Activated naive CD8-positive, alpha-beta T cell treated with anti-CD3 and anti-CD28 coated beads, Interleukin-2, amount 10 ng/mL, durations not matched to agents 7 days and 5 days (primary cell): ENCODE measurements at regions not wholly inside any gene's neighbourhood (a gene's known extent, or its start where the extent isn't known, plus 50 kb on each side); places are given as distances from the start of the nearest gene placed in this dataset.

Source experiments
- ATAC-seq: fragments of 150-1000 bp; cut with Tn5 transposase; one replicate; pipeline ENCODE4 v1.10.0; 2021; ENCODE audit warnings: low read depth, moderate library complexity
- POLR2A ChIA-PET: fragments of 350-600 bp; sonication (Branson Sonifier 250); formaldehyde crosslinking; loops from one replicate; lab custom pipeline; 2021; ENCODE audit warnings: antibody characterized with exemption; lab: Charles Lee
- DNase-seq: peaks from one replicate; pipeline ENCODE4 v3.0.0; 2021
- H3K27ac Mint-ChIP-seq: one replicate; pipeline ENCODE4 v1.8.0; 2022; ENCODE audit warnings: mild to moderate bottlenecking, mixed read lengths
- H3K27me3 Mint-ChIP-seq: one replicate; pipeline ENCODE4 v1.8.0; 2022; ENCODE audit warnings: mild to moderate bottlenecking, moderate library complexity, mixed read lengths
- H3K36me3 Mint-ChIP-seq: one replicate; pipeline ENCODE4 v1.8.0; 2021; ENCODE audit warnings: mild to moderate bottlenecking, mixed read lengths
- H3K4me1 Mint-ChIP-seq: one replicate; pipeline ENCODE4 v1.8.0; 2021; ENCODE audit warnings: mixed read lengths
- H3K4me3 Mint-ChIP-seq: one replicate; pipeline ENCODE4 v1.8.0; 2022; ENCODE audit warnings: mild to moderate bottlenecking, moderate library complexity, mixed read lengths
- H3K9me3 Mint-ChIP-seq: one replicate; pipeline ENCODE4 v1.8.0; 2021; ENCODE audit warnings: mixed read lengths

GRCh38 chr2:7795778-7796563, 878.8 kb downstream of the RNF144A start:
- H3K4me3 Mint-ChIP-seq = peak overlapping the region; percentile 60
- peaks cover 8% of the 10 kb centered on the region for H3K4me1 Mint-ChIP-seq
- H3K27ac Mint-ChIP-seq = peak overlapping the region; percentile 43
- no peak for ATAC-seq
- peaks cover 18% of the 10 kb centered on the region for H3K36me3 Mint-ChIP-seq
- POLR2A ChIA-PET = no interaction called here
- no peak for DNase-seq
- no peaks in the 10 kb centered on the region for H3K27me3 Mint-ChIP-seq
- H3K9me3 Mint-ChIP-seq = peaks cover 16% of the 10 kb centered on the region

GRCh38 chr2:7800031-7800430, 881.8 kb upstream of the ID2 start:
- H3K4me1 Mint-ChIP-seq = peaks cover 6% of the 10 kb centered on the region
- ATAC-seq = no peak

GRCh38 chr2:7801212-7801611, 880.6 kb upstream of the ID2 start:
- H3K4me3 Mint-ChIP-seq = no peak overlapping the region
- H3K27ac Mint-ChIP-seq = no peak overlapping the region
- ATAC-seq (no peak), DNase-seq (no peak)
- H3K9me3 Mint-ChIP-seq = peaks cover 19% of the 10 kb centered on the region
- H3K4me1 Mint-ChIP-seq = no peaks in the 10 kb centered on the region
- POLR2A ChIA-PET = no interaction called here
- H3K36me3 Mint-ChIP-seq = peaks cover 24% of the 10 kb centered on the region
- no peaks in the 10 kb centered on the region for H3K27me3 Mint-ChIP-seq

More at GRCh38 chr2:7800031-7800430, 881.8 kb upstream of the ID2 start:
- peaks cover 22% of the 10 kb centered on the region for H3K9me3 Mint-ChIP-seq
- no peak for DNase-seq
- H3K36me3 Mint-ChIP-seq = peaks cover 25% of the 10 kb centered on the region
- H3K27me3 Mint-ChIP-seq = no peaks in the 10 kb centered on the region
- POLR2A ChIA-PET = no interaction called here
- no peak overlapping the region for H3K27ac Mint-ChIP-seq
- H3K4me3 Mint-ChIP-seq = no peak overlapping the region

- no peaks in the 10 kb centered on the region for H3K27me3 Mint-ChIP-seq
- POLR2A ChIA-PET = no interaction called here
Measured at GRCh38 chr2:7803515-7803914, 878.3 kb upstream of the ID2 start.

GRCh38 chr2:7809640-7810039, 872.2 kb upstream of the ID2 start:
- Mint-ChIP-seq H3K4me1 (peaks cover 2% of the 10 kb centered on the region), H3K9me3 (peaks cover 6% of the 10 kb centered on the region), H3K27ac (no peak overlapping the region), H3K36me3 (peaks cover 3% of the 10 kb centered on the region), H3K27me3 (no peaks in the 10 kb centered on the region), H3K4me3 (no peak overlapping the region)
- DNase-seq (no peak), ATAC-seq (no peak)
- POLR2A ChIA-PET = no interaction called here

More at GRCh38 chr2:7803515-7803914, 878.3 kb upstream of the ID2 start:
- peaks cover 20% of the 10 kb centered on the region for H3K36me3 Mint-ChIP-seq
- no peak for DNase-seq
- ATAC-seq = no peak
- no peak overlapping the region for H3K27ac Mint-ChIP-seq
- H3K4me1 Mint-ChIP-seq = no peaks in the 10 kb centered on the region
- H3K4me3 Mint-ChIP-seq = no peak overlapping the region
- peaks cover 20% of the 10 kb centered on the region for H3K9me3 Mint-ChIP-seq

- Mint-ChIP-seq H3K36me3 (peaks cover 9% of the 10 kb centered on the region), H3K4me1 (peaks cover 5% of the 10 kb centered on the region), H3K4me3 (no peak overlapping the region), H3K27ac (no peak overlapping the region), H3K9me3 (peaks cover 15% of the 10 kb centered on the region), H3K27me3 (no peaks in the 10 kb centered on the region)
- no peak for DNase-seq
- POLR2A ChIA-PET = no interaction called here
- no peak for ATAC-seq
Measured at GRCh38 chr2:7811073-7811472, 870.8 kb upstream of the ID2 start.

- H3K27me3 Mint-ChIP-seq = no peaks in the 10 kb centered on the region
- no peak for DNase-seq
- H3K4me3 Mint-ChIP-seq = no peak overlapping the region
- peaks cover 5% of the 10 kb centered on the region for H3K4me1 Mint-ChIP-seq
- H3K27ac Mint-ChIP-seq = no peak overlapping the region
- peaks cover 10% of the 10 kb centered on the region for H3K36me3 Mint-ChIP-seq
- no peak for ATAC-seq
- POLR2A ChIA-PET = no interaction called here
- peaks cover 15% of the 10 kb centered on the region for H3K9me3 Mint-ChIP-seq
Measured at GRCh38 chr2:7812231-7812995, 869.4 kb upstream of the ID2 start.

- Mint-ChIP-seq H3K36me3 (peaks cover 10% of the 10 kb centered on the region), H3K4me1 (peaks cover 5% of the 10 kb centered on the region), H3K27me3 (no peaks in the 10 kb centered on the region), H3K27ac (no peak overlapping the region), H3K4me3 (no peak overlapping the region), H3K9me3 (peaks cover 18% of the 10 kb centered on the region)
- ATAC-seq = no peak
- POLR2A ChIA-PET = no interaction called here
- DNase-seq = no peak
Measured at GRCh38 chr2:7813541-7814292, 868.1 kb upstream of the ID2 start.

GRCh38 chr2:7815726-7816125, 866.1 kb upstream of the ID2 start:
- ATAC-seq (no peak), DNase-seq (no peak)
- POLR2A ChIA-PET = no interaction called here
- Mint-ChIP-seq H3K36me3 (peaks cover 8% of the 10 kb centered on the region), H3K4me1 (peaks cover 5% of the 10 kb centered on the region), H3K27ac (no peak overlapping the region), H3K27me3 (no peaks in the 10 kb centered on the region), H3K9me3 (peaks cover 20% of the 10 kb centered on the region), H3K4me3 (no peak overlapping the region)

- H3K27ac Mint-ChIP-seq = no peak overlapping the region
- peaks cover 8% of the 10 kb centered on the region for H3K36me3 Mint-ChIP-seq
- peaks cover 5% of the 10 kb centered on the region for H3K4me1 Mint-ChIP-seq
- no peak for ATAC-seq
- H3K27me3 Mint-ChIP-seq = no peaks in the 10 kb centered on the region
- POLR2A ChIA-PET = no interaction called here
- peaks cover 20% of the 10 kb centered on the region for H3K9me3 Mint-ChIP-seq
- no peak overlapping the region for H3K4me3 Mint-ChIP-seq
- no peak for DNase-seq
Measured at GRCh38 chr2:7816233-7816632, 865.6 kb upstream of the ID2 start.

- POLR2A ChIA-PET = no interaction called here
- DNase-seq (no peak), ATAC-seq (no peak)
- peaks cover 20% of the 10 kb centered on the region for H3K9me3 Mint-ChIP-seq
- peaks cover 8% of the 10 kb centered on the region for H3K36me3 Mint-ChIP-seq
- no peak overlapping the region for H3K27ac Mint-ChIP-seq
- peaks cover 5% of the 10 kb centered on the region for H3K4me1 Mint-ChIP-seq
- H3K27me3 Mint-ChIP-seq = no peaks in the 10 kb centered on the region
- H3K4me3 Mint-ChIP-seq = no peak overlapping the region
Measured at GRCh38 chr2:7816944-7817343, 864.9 kb upstream of the ID2 start.

GRCh38 chr2:7819316-7819715, 862.5 kb upstream of the ID2 start:
- no peak overlapping the region for H3K4me3 Mint-ChIP-seq
- H3K4me1 Mint-ChIP-seq = peaks cover 5% of the 10 kb centered on the region
- H3K27me3 Mint-ChIP-seq = peaks cover under 1% of the 10 kb centered on the region
- H3K36me3 Mint-ChIP-seq = peaks cover 8% of the 10 kb centered on the region
- POLR2A ChIA-PET = no interaction called here
- H3K9me3 Mint-ChIP-seq = peaks cover 22% of the 10 kb centered on the region
- ATAC-seq (no peak), DNase-seq (no peak)
- no peak overlapping the region for H3K27ac Mint-ChIP-seq

GRCh38 chr2:7819850-7820249, 862.0 kb upstream of the ID2 start:
- Mint-ChIP-seq H3K9me3 (peaks cover 19% of the 10 kb centered on the region), H3K36me3 (peaks cover 5% of the 10 kb centered on the region), H3K4me3 (no peak overlapping the region), H3K27ac (no peak overlapping the region), H3K27me3 (peaks cover 2% of the 10 kb centered on the region), H3K4me1 (peaks cover 3% of the 10 kb centered on the region)
- ATAC-seq (no peak), DNase-seq (no peak)
- POLR2A ChIA-PET = no interaction called here
